Spleen (tissue), 7 donors: ENCODE measurements at regions not wholly inside any gene's neighbourhood (a gene's known extent, or its start where the extent isn't known, plus 50 kb on each side); places are given as distances from the start of the nearest gene placed in this dataset.

ENCODE experiments used
- CTCF ChIP-seq, 11 experiments: fragments of 200-600 bp in 7 of 11; fragments of 450-650 bp in 4 of 11; sonication (generic) in 4 of 11; IDR thresholded peaks in 8 of 11; conservative IDR thresholded peaks in 3 of 11; 1 replicate in 7 of 11; 2 replicates in 4 of 11; pipeline versions ENCODE4 v1.4.0 to v1.8.0; 2016 to 2021; ENCODE audit warnings: antibody characterized with exemption in 11 of 11, inconsistent platforms in 4 of 11, mild to moderate bottlenecking in 1 of 11
- POLR2A ChIP-seq, 3 donors: fragments of 450-650 bp; IDR thresholded peaks; one replicate each; pipeline ENCODE4 v1.5.1; 2017; ENCODE audit warnings: antibody characterized with exemption in 3 of 3, mild to moderate bottlenecking in 1 of 3
- POLR2AphosphoS5 ChIP-seq, 3 donors: sonication (generic); formaldehyde crosslinking; IDR thresholded peaks; one replicate each; pipeline ENCODE4 v1.5.1; 2017; ENCODE audit warnings: antibody characterized with exemption in 3 of 3
- donor health status: DM: no; HTN: no; CAD: no; lungs with moderate emphysema.
- donor health status: DM: no; HTN: no; CAD: no.
- donor health status: DM: no; HTN: no; CAD: no.

DNA sequence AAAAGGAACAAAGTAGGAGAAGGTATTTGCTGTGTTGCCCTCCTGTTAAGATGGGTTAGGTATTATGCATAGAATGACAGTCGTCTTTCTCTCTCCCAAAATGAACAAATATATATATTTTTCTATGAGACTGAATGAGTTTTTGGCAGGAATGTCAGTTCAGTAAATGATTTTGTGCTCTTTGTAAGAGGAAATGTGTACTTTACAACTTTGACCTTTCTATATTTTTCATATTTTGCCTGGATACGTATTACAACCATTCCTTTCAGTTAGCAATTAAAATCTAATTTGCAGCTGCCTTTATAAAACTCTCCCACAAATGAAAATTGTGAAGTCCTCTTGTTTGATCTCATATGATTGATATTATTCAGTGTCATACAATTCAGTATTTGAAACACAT, 336.6 kb upstream of the MEOX2 start:
- no peak for TF ChIP-seq CTCF (IDR thresholded peaks at IDR 0.05 in 8 of 11, conservative IDR thresholded peaks at IDR 0.05 in 3 of 11)
- no peak for TF ChIP-seq POLR2A (IDR thresholded peaks at IDR 0.05)
- no peak for TF ChIP-seq POLR2AphosphoS5 (IDR thresholded peaks at IDR 0.05)
